Adrenal gland (tissue), 5 donors: ENCODE measurements at regions not wholly inside any gene's neighbourhood (a gene's known extent, or its start where the extent isn't known, plus 50 kb on each side); places are given as distances from the start of the nearest gene placed in this dataset.

ENCODE experiments used
- CTCF ChIP-seq, 6 experiments: fragments of 450-650 bp in 4 of 6; fragments of 200-600 bp in 2 of 6; sonication (generic) in 1 of 6; IDR thresholded peaks; 1 replicate in 5 of 6; 2 replicates in 1 of 6; pipeline versions ENCODE4 v1.5.1 to v1.8.0; 2016 to 2021; ENCODE audit warnings: antibody characterized with exemption in 6 of 6, mild to moderate bottlenecking in 2 of 6, moderate library complexity in 1 of 6
- POLR2A ChIP-seq, 2 donors: fragments of 450-650 bp; IDR thresholded peaks; one replicate each; pipeline ENCODE4 v1.6.1; 2017; ENCODE audit warnings: antibody characterized with exemption in 2 of 2, mild to moderate bottlenecking in 2 of 2, moderate library complexity in 1 of 2
- donor health status: DM: no; HTN: no; CAD: no.

DNA sequence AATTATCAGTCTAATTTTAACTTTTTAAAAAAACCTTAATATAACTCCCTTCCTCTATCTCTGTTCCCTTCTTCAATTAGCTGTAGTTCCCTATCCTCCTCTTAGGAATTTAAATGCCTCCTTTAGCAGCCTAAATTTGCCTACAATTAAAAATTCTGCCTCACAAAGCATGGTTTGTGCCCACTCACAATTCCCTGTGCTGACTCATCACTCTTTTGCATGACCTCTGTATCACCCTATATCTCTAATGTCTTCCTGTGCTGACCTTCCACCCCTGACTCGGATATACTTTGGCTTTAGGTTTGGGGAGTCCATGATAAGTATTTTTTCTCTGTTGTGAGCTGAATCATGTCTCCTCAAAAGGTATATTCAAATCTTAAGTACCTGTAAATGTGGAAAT is 253.6 kb downstream of the RNF144B start:
- TF ChIP-seq CTCF (IDR thresholded peaks at IDR 0.05): no peak
- TF ChIP-seq POLR2A (IDR thresholded peaks at IDR 0.05): no peak
